K562 (cell line): ENCODE measurements at regions not wholly inside any gene's neighbourhood (a gene's known extent, or its start where the extent isn't known, plus 50 kb on each side); places are given as distances from the start of the nearest gene placed in this dataset.

Experiments
- ATAC-seq: fragments of 200-7000 bp; cut with Tn5 transposase; 3 replicates; pipeline ENCODE4 v1.9.1; 2020; ENCODE audit warnings: moderate library complexity
- BruUV-seq: library from RNA; stranded (reverse); fragments of 400-500 nt; replicated peaks from 2 replicates; lab custom pipeline; 2021; lab: Mats Ljungman, UMichigan
- CTCF ChIA-PET: fragments of 300-600 bp; formaldehyde crosslinking; extraction: SDS; loops from one replicate; lab custom pipeline; 2021; ENCODE audit warnings: low intra/inter-chr PET ratio; lab: Yijun Ruan, JAX
- POLR2A ChIA-PET: fragments of 300-600, 350-650 bp; sonication (Branson Sonifier 250); formaldehyde crosslinking; extraction: SDS; loops from one replicate; lab custom pipeline; 2021; ENCODE audit warnings: antibody characterized with exemption, inconsistent platforms; lab: Yijun Ruan, JAX
- DNase-seq, 4 experiments: peaks; one replicate each; pipeline versions ENCODE4 v3.0.0 to v3.0.0-alpha.2; 2011 to 2018; ENCODE audit warnings: low spot score in 3 of 4, mixed read lengths in 3 of 4; ENCODE audit errors: extremely low read depth in 1 of 4
- FAIRE-seq: peaks from 2 replicates; lab custom pipeline; 2011; peaks lifted over from hg19 to GRCh38; lab: Jason Lieb, UNC
- H2AFZ ChIP-seq: 2 replicates; pipeline ENCODE4 v1.6.0; 2011; ENCODE audit warnings: low read depth, low read length, control low read depth, inconsistent platforms
- H3K27ac ChIP-seq: fragments of 200-600 bp; 3 replicates; pipeline ENCODE4 v1.8.0; 2011; ENCODE audit warnings: low read depth, mild to moderate bottlenecking, control low read depth, inconsistent platforms, low read length, moderate library complexity, mixed read lengths; ENCODE audit errors: extremely low read depth
- H3K27me3 ChIP-seq, 2 experiments: fragments of 300-600 bp in 1 of 2; 2 replicates in 1 of 2; 3 replicates in 1 of 2; pipeline versions ENCODE4 v1.6.0 to v1.8.0; 2011; ENCODE audit warnings: inconsistent platforms in 2 of 2, low read length in 2 of 2, mild to moderate bottlenecking in 1 of 2, mixed read lengths in 1 of 2, moderate library complexity in 1 of 2; ENCODE audit not compliant: control insufficient read depth in 2 of 2, insufficient read depth in 2 of 2
- H3K36me3 ChIP-seq: fragments of 300-600 bp; 3 replicates; pipeline ENCODE4 v1.8.0; 2011; ENCODE audit warnings: mild to moderate bottlenecking, low read length, inconsistent platforms; ENCODE audit not compliant: control insufficient read depth, insufficient read depth
- H3K4me1 ChIP-seq, 2 experiments: fragments of 200-600 bp in 1 of 2; replicated peaks in 1 of 2; 2 replicates in 1 of 2; 3 replicates in 1 of 2; pipeline versions ENCODE4 v1.5.1 to v1.8.0; 2011; ENCODE audit warnings: inconsistent platforms in 2 of 2, low read length in 2 of 2, mild to moderate bottlenecking in 1 of 2, mixed read lengths in 1 of 2, moderate library complexity in 1 of 2; ENCODE audit not compliant: control insufficient read depth in 2 of 2, insufficient read depth in 2 of 2
- H3K4me2 ChIP-seq: 2 replicates; pipeline ENCODE4 v1.6.1; 2011; ENCODE audit warnings: low read length, control low read depth, inconsistent platforms, mixed read lengths; ENCODE audit not compliant: insufficient read depth
- H3K4me3 ChIP-seq: fragments of 200-600 bp; sonication (generic), shearing (Covaris generic); 2 replicates; pipeline ENCODE4 v1.5.1; 2016; ENCODE audit warnings: control low read depth, inconsistent platforms
- H3K79me2 ChIP-seq: fragments of 200-600 bp; 3 replicates; pipeline ENCODE4 v1.8.0; 2011; ENCODE audit warnings: low read length, inconsistent platforms; ENCODE audit not compliant: control insufficient read depth, insufficient read depth
- H3K9ac ChIP-seq, 2 experiments: 2 replicates each; pipeline versions ENCODE4 v1.6.0 to v1.6.1; 2011; ENCODE audit warnings: low read depth in 2 of 2, low read length in 2 of 2, control low read depth in 1 of 2, inconsistent platforms in 1 of 2, mild to moderate bottlenecking in 1 of 2, mixed read lengths in 1 of 2; ENCODE audit not compliant: insufficient read depth in 1 of 2
- H3K9me1 ChIP-seq: one replicate; pipeline ENCODE4 v1.6.0; 2011; ENCODE audit warnings: inconsistent platforms, mild to moderate bottlenecking, low read length, moderate library complexity; ENCODE audit not compliant: control insufficient read depth, insufficient read depth
- H3K9me3 ChIP-seq: replicated peaks from 2 replicates; pipeline ENCODE4 v1.5.1; 2011; ENCODE audit warnings: low read depth, low read length, inconsistent platforms; ENCODE audit not compliant: control insufficient read depth, insufficient read depth
- H4K20me1 ChIP-seq: replicated peaks from 2 replicates; pipeline ENCODE4 v1.6.1; 2011; ENCODE audit warnings: low read length, inconsistent platforms, mixed read lengths; ENCODE audit not compliant: control insufficient read depth, insufficient read depth
- ARHGAP35 ChIP-seq: fragments of 450-650 bp; IDR thresholded peaks from 2 replicates; pipeline ENCODE4 v1.6.1; 2018; ENCODE audit not compliant: partially characterized antibody
- HNRNPL ChIP-seq: fragments of 200-400 bp; formaldehyde crosslinking; IDR thresholded peaks from 2 replicates; pipeline ENCODE4 v1.6.1; 2017; ENCODE audit warnings: low read depth, mild to moderate bottlenecking, low read length
- JUNB ChIP-seq: fragments of 450-650 bp; formaldehyde crosslinking; conservative IDR thresholded peaks from 2 replicates; pipeline ENCODE4 v1.4.0; 2020; ENCODE audit warnings: mild to moderate bottlenecking
- KLF6 ChIP-seq: fragments of 250-450 bp; sonication (Bioruptor Pico); IDR thresholded peaks from 2 replicates; pipeline ENCODE4 v1.4.0; 2020; ENCODE audit warnings: mild to moderate bottlenecking, moderate library complexity, borderline replicate concordance
- RBBP5 ChIP-seq: fragments of 200-600 bp; sonication (generic); IDR thresholded peaks from 2 replicates; pipeline ENCODE4 v1.6.1; 2012; ENCODE audit warnings: borderline replicate concordance, mild to moderate bottlenecking, low read length, control low read depth, inconsistent platforms; ENCODE audit not compliant: insufficient read depth, poor library complexity, severe bottlenecking
- RFX1 ChIP-seq: fragments of 450-650 bp; IDR thresholded peaks from 2 replicates; pipeline ENCODE4 v1.6.1; 2016; ENCODE audit warnings: mild to moderate bottlenecking, moderate library complexity
- RFX5 ChIP-seq: IDR thresholded peaks from 2 replicates; pipeline ENCODE4 v1.6.1; 2011; ENCODE audit warnings: low read depth, mild to moderate bottlenecking, improper control_type of control experiment, low read length
- RUNX1 ChIP-seq: sonication (generic); IDR thresholded peaks from 2 replicates; pipeline ENCODE4 v1.6.1; 2016; ENCODE audit warnings: antibody characterized with exemption, low read depth
- SMAD1 ChIP-seq: fragments of 150-350 bp; IDR thresholded peaks from 2 replicates; pipeline ENCODE4 v1.6.1; 2014; ENCODE audit warnings: low read length, low read depth; ENCODE audit not compliant: partially characterized antibody
- TBL1XR1 ChIP-seq, 2 experiments: IDR thresholded peaks; 2 replicates each; pipeline ENCODE4 v1.6.1; 2012; ENCODE audit warnings: improper control_type of control experiment in 2 of 2, low read length in 2 of 2, mild to moderate bottlenecking in 1 of 2
- TRIM24 ChIP-seq, 2 experiments: fragments of 450-650 bp; IDR thresholded peaks; 2 replicates each; pipeline ENCODE4 v1.6.1; 2016
- ZNF239 ChIP-seq: fragments of 250-450 bp; sonication (Bioruptor Pico); IDR thresholded peaks from 2 replicates; pipeline ENCODE4 v1.4.0; 2020; ENCODE audit warnings: mild to moderate bottlenecking
- ZNF253 ChIP-seq: fragments of 250-450 bp; sonication (Bioruptor Pico); conservative IDR thresholded peaks from 2 replicates; pipeline ENCODE4 v1.6.1; 2021; ENCODE audit warnings: mild to moderate bottlenecking
- ZNF76 ChIP-seq: fragments of 250-450 bp; sonication (Bioruptor Pico); IDR thresholded peaks from 2 replicates; pipeline ENCODE4 v1.4.0; 2020; ENCODE audit warnings: mild to moderate bottlenecking, moderate library complexity, borderline replicate concordance
- in situ Hi-C: fragments of 300-500 bp; cut with MboI; formaldehyde crosslinking; loops from 4 replicates; pipeline ENCODE4 v1.15.0; 2018; ENCODE audit warnings: inconsistent platforms, mixed read lengths
- intact Hi-C: fragments of 100-400 bp; cut with micrococcal nuclease; formaldehyde crosslinking; loops from 2 replicates; pipeline ENCODE4 v1.14.2; 2022
- TF ChIP-seq, protein P1 (sequence below): fragments of 450-650 bp; formaldehyde crosslinking; IDR thresholded peaks from 2 replicates; pipeline ENCODE4 v1.4.0; 2022; ENCODE audit warnings: missing genetic modification characterization
- TF ChIP-seq, protein P2 (sequence below): sonication (generic); formaldehyde crosslinking; IDR thresholded peaks from 2 replicates; pipeline ENCODE4 v1.8.1; 2023; ENCODE audit warnings: mild to moderate bottlenecking, missing genetic modification reagents
- TF ChIP-seq, protein P3 (sequence below): fragments of 450-650 bp; IDR thresholded peaks from 2 replicates; pipeline ENCODE4 v1.6.1; 2016; ENCODE audit warnings: mild to moderate bottlenecking

DNA sequence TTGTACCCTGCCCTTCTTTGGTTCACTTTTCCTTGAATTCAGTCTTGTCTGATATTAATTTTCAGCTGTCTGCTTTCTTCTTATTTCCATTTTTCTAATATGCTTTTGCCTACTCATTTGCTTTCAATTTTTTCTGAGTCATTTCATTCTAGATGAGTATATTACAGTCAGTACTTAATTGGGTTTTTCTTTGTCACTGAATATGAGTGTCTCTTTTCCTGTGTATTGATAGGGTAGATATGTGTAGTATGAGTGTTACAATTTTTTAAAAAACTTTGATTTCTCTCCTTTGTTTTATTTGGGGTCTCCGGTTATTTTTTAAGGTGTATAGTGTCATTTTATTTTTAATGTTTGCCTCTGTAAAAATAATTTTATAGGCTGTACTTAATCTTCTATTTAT lies 222.2 kb downstream of the IDS start (continued):
- TF ChIP-seq, protein P1, sequence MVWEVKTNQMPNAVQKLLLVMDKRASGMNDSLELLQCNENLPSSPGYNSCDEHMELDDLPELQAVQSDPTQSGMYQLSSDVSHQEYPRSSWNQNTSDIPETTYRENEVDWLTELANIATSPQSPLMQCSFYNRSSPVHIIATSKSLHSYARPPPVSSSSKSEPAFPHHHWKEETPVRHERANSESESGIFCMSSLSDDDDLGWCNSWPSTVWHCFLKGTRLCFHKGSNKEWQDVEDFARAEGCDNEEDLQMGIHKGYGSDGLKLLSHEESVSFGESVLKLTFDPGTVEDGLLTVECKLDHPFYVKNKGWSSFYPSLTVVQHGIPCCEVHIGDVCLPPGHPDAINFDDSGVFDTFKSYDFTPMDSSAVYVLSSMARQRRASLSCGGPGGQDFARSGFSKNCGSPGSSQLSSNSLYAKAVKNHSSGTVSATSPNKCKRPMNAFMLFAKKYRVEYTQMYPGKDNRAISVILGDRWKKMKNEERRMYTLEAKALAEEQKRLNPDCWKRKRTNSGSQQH (CRISPR knock-in tag) = no peak
- TF ChIP-seq ZNF253 (CRISPR knock-in tag) (no peak), RFX1 (no peak)

DNA sequence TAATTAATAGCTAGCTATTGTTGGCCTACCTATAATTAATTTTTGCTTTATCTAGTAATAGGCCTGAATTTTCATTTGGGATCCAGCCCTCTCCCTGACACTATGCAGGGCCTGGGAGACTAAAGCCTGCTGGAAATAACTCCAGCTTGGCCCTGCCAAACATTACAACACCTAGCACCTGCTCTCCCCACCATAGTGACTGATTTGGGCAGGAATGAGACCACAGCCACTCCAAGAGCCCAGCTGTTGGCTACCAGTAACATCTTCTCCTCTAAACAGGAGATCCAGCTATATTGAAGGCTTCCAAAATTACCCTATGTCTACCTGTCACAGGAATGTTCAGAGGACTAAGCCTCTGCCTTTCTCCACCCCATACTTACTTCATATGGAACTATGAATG lies 225.1 kb downstream of the IDS start:
- DNase-seq (no peak), FAIRE-seq (no peak), ATAC-seq (no peak)
- no peak overlapping the region for H3K4me2 ChIP-seq
- no peaks in the 10 kb centered on the region for H3K9me3 ChIP-seq
- H3K36me3 ChIP-seq = no peaks in the 10 kb centered on the region
- intact Hi-C loops = no loop called here
- no peak overlapping the region for H3K9ac ChIP-seq
- H2AFZ ChIP-seq = no peak overlapping the region
- ChIA-PET CTCF (no interaction called here), POLR2A (interaction anchor here (0.5 kb wide), 1 partner anchor 408 kb away, joined by 3 read pairs; no protein-coding TSS in a partner anchor)
- H3K9me1 ChIP-seq = no peaks in the 10 kb centered on the region
- in situ Hi-C loops = no loop called here
- H3K79me2 ChIP-seq = no peaks in the 10 kb centered on the region
- no peaks in the 10 kb centered on the region for H3K27me3 ChIP-seq
- no peaks in the 10 kb centered on the region for H3K4me1 ChIP-seq
- H3K4me3 ChIP-seq = no peak overlapping the region
- H3K27ac ChIP-seq = no peak overlapping the region
- no TSS peak for BruUV-seq
- H4K20me1 ChIP-seq = no peaks in the 10 kb centered on the region
- TF ChIP-seq HNRNPL (no peak), RUNX1 (no peak), ARHGAP35 (no peak), ZNF239 (no peak), RFX5 (no peak), TBL1XR1 (IDR thresholded peaks at IDR 0.05; ENCODE audit: low read length in 2 of 2) (no peak), JUNB (CRISPR knock-in tag) (no peak), KLF6 (no peak), RBBP5 (no peak), ZNF76 (CRISPR knock-in tag) (no peak), SMAD1 (no peak), TRIM24 (IDR thresholded peaks at IDR 0.05) (no peak)
- TF ChIP-seq, protein P2, sequence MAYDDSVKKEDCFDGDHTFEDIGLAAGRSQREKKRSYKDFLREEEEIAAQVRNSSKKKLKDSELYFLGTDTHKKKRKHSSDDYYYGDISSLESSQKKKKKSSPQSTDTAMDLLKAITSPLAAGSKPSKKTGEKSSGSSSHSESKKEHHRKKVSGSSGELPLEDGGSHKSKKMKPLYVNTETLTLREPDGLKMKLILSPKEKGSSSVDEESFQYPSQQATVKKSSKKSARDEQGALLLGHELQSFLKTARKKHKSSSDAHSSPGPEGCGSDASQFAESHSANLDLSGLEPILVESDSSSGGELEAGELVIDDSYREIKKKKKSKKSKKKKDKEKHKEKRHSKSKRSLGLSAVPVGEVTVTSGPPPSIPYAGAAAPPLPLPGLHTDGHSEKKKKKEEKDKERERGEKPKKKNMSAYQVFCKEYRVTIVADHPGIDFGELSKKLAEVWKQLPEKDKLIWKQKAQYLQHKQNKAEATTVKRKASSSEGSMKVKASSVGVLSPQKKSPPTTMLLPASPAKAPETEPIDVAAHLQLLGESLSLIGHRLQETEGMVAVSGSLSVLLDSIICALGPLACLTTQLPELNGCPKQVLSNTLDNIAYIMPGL (CRISPR knock-in tag) = no peak
- TF ChIP-seq, protein P3, sequence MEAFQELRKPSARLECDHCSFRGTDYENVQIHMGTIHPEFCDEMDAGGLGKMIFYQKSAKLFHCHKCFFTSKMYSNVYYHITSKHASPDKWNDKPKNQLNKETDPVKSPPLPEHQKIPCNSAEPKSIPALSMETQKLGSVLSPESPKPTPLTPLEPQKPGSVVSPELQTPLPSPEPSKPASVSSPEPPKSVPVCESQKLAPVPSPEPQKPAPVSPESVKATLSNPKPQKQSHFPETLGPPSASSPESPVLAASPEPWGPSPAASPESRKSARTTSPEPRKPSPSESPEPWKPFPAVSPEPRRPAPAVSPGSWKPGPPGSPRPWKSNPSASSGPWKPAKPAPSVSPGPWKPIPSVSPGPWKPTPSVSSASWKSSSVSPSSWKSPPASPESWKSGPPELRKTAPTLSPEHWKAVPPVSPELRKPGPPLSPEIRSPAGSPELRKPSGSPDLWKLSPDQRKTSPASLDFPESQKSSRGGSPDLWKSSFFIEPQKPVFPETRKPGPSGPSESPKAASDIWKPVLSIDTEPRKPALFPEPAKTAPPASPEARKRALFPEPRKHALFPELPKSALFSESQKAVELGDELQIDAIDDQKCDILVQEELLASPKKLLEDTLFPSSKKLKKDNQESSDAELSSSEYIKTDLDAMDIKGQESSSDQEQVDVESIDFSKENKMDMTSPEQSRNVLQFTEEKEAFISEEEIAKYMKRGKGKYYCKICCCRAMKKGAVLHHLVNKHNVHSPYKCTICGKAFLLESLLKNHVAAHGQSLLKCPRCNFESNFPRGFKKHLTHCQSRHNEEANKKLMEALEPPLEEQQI = no peak
